Left forelimb (tissue), 1 donor: ENCODE measurements at regions not wholly inside any gene's neighbourhood (a gene's known extent, or its start where the extent isn't known, plus 50 kb on each side); places are given as distances from the start of the nearest gene placed in this dataset.
"Not testable (repeated sequence)": the region's sequence is repeated elsewhere in the genome, so short reads cannot be mapped to it uniquely, and the experiment has no call there.

ENCODE experiments used
- DNase-seq: peaks from one replicate; pipeline ENCODE4 v3.0.0-alpha.2; 2018; ENCODE audit warnings: low spot score

- DNase-seq, result no peak
These were observed 1016.1 kb downstream of the CDY1 start for GRCh38 chrY:26638063-26638462.

- not testable (repeated sequence) for DNase-seq
These were observed 1023.9 kb downstream of the CDY1 start for GRCh38 chrY:26645856-26646255.

GRCh38 chrY:26648240-26648639 is 1026.3 kb downstream of the CDY1 start:
- DNase-seq, result not testable (repeated sequence)

GRCh38 chrY:26664245-26664644 is 1042.3 kb downstream of the CDY1 start:
- not testable (repeated sequence) for DNase-seq

GRCh38 chrY:26666691-26667090 is 1044.8 kb downstream of the CDY1 start:
- DNase-seq, result not testable (repeated sequence)

- DNase-seq, result not testable (repeated sequence)
These were observed 1047.3 kb downstream of the CDY1 start for GRCh38 chrY:26669243-26669642.

- DNase-seq, result peak; percentile 78
These were observed 1048.5 kb downstream of the CDY1 start for GRCh38 chrY:26670360-26670871.

GRCh38 chrY:26670881-26671879 is 1049.3 kb downstream of the CDY1 start:
- DNase-seq, result peak; percentile 87
